H1 (cell line): ENCODE measurements at regions not wholly inside any gene's neighbourhood (a gene's known extent, or its start where the extent isn't known, plus 50 kb on each side); places are given as distances from the start of the nearest gene placed in this dataset.

ENCODE experiments used
- CTCF ChIA-PET: fragments of 300-600 bp; sonication (Branson Sonifier 250); formaldehyde crosslinking; loops from one replicate; lab custom pipeline; 2021; ENCODE audit not compliant: partially characterized antibody; lab: Charles Lee
- POLR2A ChIA-PET: fragments of 300-600 bp; sonication (Branson Sonifier 250); formaldehyde crosslinking; loops from one replicate; lab custom pipeline; 2021; ENCODE audit warnings: inconsistent platforms; ENCODE audit not compliant: partially characterized antibody; lab: Charles Lee
- DNase-seq, 2 experiments: peaks; one replicate each; pipeline versions ENCODE4 v3.0.0 to v3.0.0-alpha.2; 2010 to 2022; ENCODE audit warnings: low spot score in 2 of 2, low read depth in 1 of 2, mixed read lengths in 1 of 2
- FAIRE-seq: peaks from 2 replicates; lab custom pipeline; 2011; peaks lifted over from hg19 to GRCh38; lab: Jason Lieb, UNC
- H2AFZ ChIP-seq: 2 replicates; pipeline ENCODE4 v1.8.1; 2012; ENCODE audit warnings: low read length, inconsistent platforms
- H2AK5ac ChIP-seq: 2 replicates; pipeline ENCODE4 v1.6.1; 2013; ENCODE audit warnings: low read depth, low read length
- H2BK120ac ChIP-seq: replicated peaks from 2 replicates; pipeline ENCODE3; 2013; ENCODE audit warnings: low read depth, low read length, inconsistent platforms
- H2BK12ac ChIP-seq: 2 replicates; pipeline ENCODE4 v1.6.1; 2013; ENCODE audit warnings: low read depth, low read length
- H2BK15ac ChIP-seq: 2 replicates; pipeline ENCODE4 v1.6.1; 2013; ENCODE audit warnings: low read length
- H2BK20ac ChIP-seq: 2 replicates; pipeline ENCODE4 v1.6.1; 2013; ENCODE audit warnings: low read length
- H2BK5ac ChIP-seq: 2 replicates; pipeline ENCODE4 v1.6.1; 2013; ENCODE audit warnings: low read depth, low read length
- H3K14ac ChIP-seq: 2 replicates; pipeline ENCODE4 v1.6.1; 2013; ENCODE audit warnings: inconsistent platforms; ENCODE audit not compliant: insufficient read length
- H3K18ac ChIP-seq: 2 replicates; pipeline ENCODE4 v1.6.1; 2013; ENCODE audit warnings: low read length; ENCODE audit errors: extremely low read depth
- H3K23ac ChIP-seq: 2 replicates; pipeline ENCODE4 v1.6.1; 2013; ENCODE audit warnings: inconsistent platforms; ENCODE audit not compliant: insufficient read length
- H3K23me2 ChIP-seq: 2 replicates; pipeline ENCODE4 v1.6.1; 2013; ENCODE audit warnings: low read depth, low read length
- H3K27ac ChIP-seq: 2 replicates; pipeline ENCODE4 v1.6.1; 2011; ENCODE audit warnings: low read depth, low read length, inconsistent platforms
- H3K27me3 ChIP-seq, 4 experiments: replicated peaks in 1 of 4; 1 replicate in 1 of 4; 2 replicates in 3 of 4; pipeline versions ENCODE4 v1.6.1 to v1.8.1; 2011 to 2013; ENCODE audit warnings: low read length in 3 of 4, mild to moderate bottlenecking in 3 of 4, inconsistent platforms in 2 of 4, mixed read lengths in 2 of 4, moderate library complexity in 1 of 4; ENCODE audit not compliant: control insufficient read depth in 3 of 4, insufficient read depth in 3 of 4; ENCODE audit errors: extremely low read depth in 1 of 4
- H3K36me3 ChIP-seq, 4 experiments: 2 replicates each; pipeline versions ENCODE4 v1.6.1 to v1.8.1; 2011 to 2013; ENCODE audit warnings: mild to moderate bottlenecking in 4 of 4, low read length in 3 of 4, moderate library complexity in 2 of 4, control low read depth in 1 of 4, inconsistent platforms in 1 of 4; ENCODE audit not compliant: insufficient read depth in 4 of 4, control insufficient read depth in 2 of 4
- H3K4ac ChIP-seq: replicated peaks from 2 replicates; pipeline ENCODE3; 2013; ENCODE audit warnings: low read length, low read depth, mixed read lengths, inconsistent platforms; ENCODE audit not compliant: insufficient read length
- H3K4me1 ChIP-seq, 4 experiments: replicated peaks in 1 of 4; 1 replicate in 1 of 4; 2 replicates in 3 of 4; pipeline versions ENCODE4 v1.6.1 to v1.8.1; 2011 to 2013; ENCODE audit warnings: low read length in 3 of 4, inconsistent platforms in 2 of 4, mixed read lengths in 1 of 4; ENCODE audit not compliant: insufficient read depth in 4 of 4, control insufficient read depth in 3 of 4
- H3K4me2 ChIP-seq, 2 experiments: 2 replicates each; pipeline versions ENCODE4 v1.6.1 to v1.8.1; 2011 to 2013; ENCODE audit warnings: low read depth in 2 of 2, low read length in 2 of 2, control low read depth in 1 of 2, inconsistent platforms in 1 of 2, mild to moderate bottlenecking in 1 of 2; ENCODE audit not compliant: insufficient read depth in 1 of 2
- H3K4me3 ChIP-seq, 4 experiments: fragments of 200-600, 300-600 bp in 1 of 4; sonication (generic), shearing (Covaris generic), sonication (Bioruptor Twin) in 1 of 4; 2 replicates each; pipeline versions ENCODE4 v1.5.1 to v1.8.1; 2011 to 2016; ENCODE audit warnings: low read length in 4 of 4, low read depth in 3 of 4, control low read depth in 2 of 4, inconsistent platforms in 2 of 4, mild to moderate bottlenecking in 2 of 4, mixed read lengths in 1 of 4, moderate library complexity in 1 of 4; ENCODE audit not compliant: insufficient read depth in 2 of 4; ENCODE audit errors: extremely low read depth in 1 of 4
- H3K56ac ChIP-seq: replicated peaks from 2 replicates; pipeline ENCODE3; 2013; ENCODE audit warnings: low read depth, mild to moderate bottlenecking, mixed read lengths, low read length, inconsistent platforms; ENCODE audit not compliant: insufficient read length
- H3K79me1 ChIP-seq: 2 replicates; pipeline ENCODE4 v1.6.1; 2013; ENCODE audit warnings: low read depth, low read length, control low read depth
- H3K79me2 ChIP-seq, 2 experiments: 2 replicates each; pipeline versions ENCODE4 v1.6.1 to v1.8.1; 2012 to 2013; ENCODE audit warnings: low read length in 2 of 2, mild to moderate bottlenecking in 2 of 2, inconsistent platforms in 1 of 2; ENCODE audit not compliant: insufficient read depth in 2 of 2, control insufficient read depth in 1 of 2
- H3K9ac ChIP-seq, 4 experiments: replicated peaks in 1 of 4; 1 replicate in 1 of 4; 2 replicates in 3 of 4; pipeline versions ENCODE4 v1.6.1 to v1.8.1; 2011 to 2013; ENCODE audit warnings: low read depth in 3 of 4, low read length in 3 of 4, control low read depth in 2 of 4, mild to moderate bottlenecking in 2 of 4, moderate library complexity in 2 of 4, inconsistent platforms in 1 of 4; ENCODE audit errors: extremely low read depth in 1 of 4
- H3K9me3 ChIP-seq, 2 experiments: 2 replicates each; pipeline versions ENCODE4 v1.6.1 to v1.8.1; 2012 to 2013; ENCODE audit warnings: mild to moderate bottlenecking in 2 of 2, moderate library complexity in 2 of 2, control low read depth in 1 of 2, inconsistent platforms in 1 of 2, low read depth in 1 of 2, low read length in 1 of 2, mixed read lengths in 1 of 2; ENCODE audit not compliant: insufficient read depth in 2 of 2
- H4K20me1 ChIP-seq, 2 experiments: replicated peaks in 1 of 2; 2 replicates each; pipeline versions ENCODE3 to v1.8.1; 2011 to 2013; ENCODE audit warnings: inconsistent platforms in 2 of 2, low read length in 2 of 2, mild to moderate bottlenecking in 1 of 2; ENCODE audit not compliant: insufficient read depth in 2 of 2, control insufficient read depth in 1 of 2
- H4K5ac ChIP-seq: 2 replicates; pipeline ENCODE4 v1.6.1; 2013; ENCODE audit warnings: low read length, low read depth, mixed read lengths, inconsistent platforms; ENCODE audit not compliant: insufficient read length
- H4K8ac ChIP-seq: 2 replicates; pipeline ENCODE4 v1.8.0; 2013; ENCODE audit warnings: mild to moderate bottlenecking, moderate library complexity, low read length, inconsistent platforms; ENCODE audit not compliant: insufficient read depth; ENCODE audit errors: extremely low read depth
- H4K91ac ChIP-seq: replicated peaks from 2 replicates; pipeline ENCODE3; 2013; ENCODE audit warnings: low read length, mixed read lengths, inconsistent platforms; ENCODE audit not compliant: insufficient read length
- ASH2L ChIP-seq: fragments of 200-600, 300-600 bp; sonication (generic); IDR thresholded peaks from one replicate; pipeline ENCODE4 v1.7.1; 2017; ENCODE audit warnings: low read length
- KDM1A ChIP-seq: fragments of 200-600, 300-600 bp; sonication (generic); IDR thresholded peaks from 2 replicates; pipeline ENCODE4 v1.7.1; 2016; ENCODE audit warnings: mild to moderate bottlenecking, low read length, borderline replicate concordance
- MAFK ChIP-seq: IDR thresholded peaks from 2 replicates; pipeline ENCODE4 v1.6.1; 2012; ENCODE audit warnings: low read depth, mild to moderate bottlenecking, improper control_type of control experiment, low read length
- RBBP5 ChIP-seq: IDR thresholded peaks from 2 replicates; pipeline ENCODE4 v1.7.1; 2012; ENCODE audit warnings: low read depth, mild to moderate bottlenecking, inconsistent platforms, low read length, moderate library complexity, borderline replicate concordance
- WGBS, 2 experiments: shearing (Covaris generic) in 1 of 2; methylation state at CpG; one replicate each; pipeline versions ENCODE4 v1.1.6 to v1.1.7; 2013 to 2015; ENCODE audit warnings: low lambda C conversion rate in 2 of 2, mixed read lengths in 2 of 2, inconsistent platforms in 1 of 2, low coverage in 1 of 2, missing lambda C conversion rate in 1 of 2; ENCODE audit not compliant: insufficient replicate concordance in 2 of 2, insufficient coverage in 1 of 2, insufficient read length in 1 of 2; ENCODE audit errors: extremely low coverage in 1 of 2, missing lambda C conversion rate in 1 of 2; 5-methylcytosine and 5-hydroxymethylcytosine counted together

GRCh38 chr12:14113031-14113430 is 131.6 kb upstream of the GRIN2B start:
- Histone ChIP-seq H2BK15ac (no peak overlapping the region), H4K20me1 (no peaks in the 10 kb centered on the region), H3K4me1 (no peaks in the 10 kb centered on the region), H4K91ac (no peak overlapping the region), H3K4me2 (no peak overlapping the region), H3K56ac (no peak overlapping the region), H3K23me2 (no peaks in the 10 kb centered on the region), H4K5ac (no peak overlapping the region), H2BK12ac (no peak overlapping the region), H3K27me3 (no peaks in the 10 kb centered on the region), H3K79me1 (no peaks in the 10 kb centered on the region), H3K14ac (no peak overlapping the region), H4K8ac (no peak overlapping the region), H3K36me3 (no peaks in the 10 kb centered on the region), H3K4ac (no peak overlapping the region), H3K18ac (no peak overlapping the region), H2AK5ac (no peak overlapping the region), H3K9ac (no peak overlapping the region), H3K79me2 (no peaks in the 10 kb centered on the region), H2BK120ac (no peak overlapping the region), H3K27ac (no peak overlapping the region), H3K9me3 (no peaks in the 10 kb centered on the region), H3K23ac (no peak overlapping the region), H3K4me3 (no peak overlapping the region), H2BK5ac (no peak overlapping the region), H2AFZ (no peak overlapping the region), H2BK20ac (no peak overlapping the region)
- TF ChIP-seq RBBP5, result no peak
- TF ChIP-seq KDM1A, result no peak
- TF ChIP-seq MAFK, result no peak
- no peak for TF ChIP-seq ASH2L
- 94% methylated on average over 1 of the region's 1 CpG; no CpG with 5 or more reads in 1 of the 2 experiments for WGBS, 2 experiments
- FAIRE-seq, result no peak
- ChIA-PET CTCF (interaction anchor here (3.5 to 7.3 kb wide), 2 partner anchors 26 to 55 kb away, joined by 22 to 51 read pairs; no protein-coding TSS in a partner anchor), POLR2A (no interaction called here)
- DNase-seq, result no peak
